Parathyroid adenoma (tissue), 2 donors: ENCODE measurements at regions not wholly inside any gene's neighbourhood (a gene's known extent, or its start where the extent isn't known, plus 50 kb on each side); places are given as distances from the start of the nearest gene placed in this dataset.

Experiments
- H2AFZ ChIP-seq: fragments of 300-600 bp; sonication (generic); one replicate; pipeline ENCODE4 v1.7.0; 2017; ENCODE audit warnings: antibody characterized with exemption, mild to moderate bottlenecking
- H3K27ac ChIP-seq: fragments of 300-600 bp; sonication (generic); one replicate; pipeline ENCODE4 v1.7.0; 2017
- H3K27me3 ChIP-seq: fragments of 300-600 bp; sonication (generic); one replicate; pipeline ENCODE4 v1.7.0; 2017; ENCODE audit warnings: low read length; ENCODE audit not compliant: control insufficient read depth, insufficient read depth
- H3K36me3 ChIP-seq: fragments of 300-600 bp; sonication (generic); one replicate; pipeline ENCODE4 v1.7.0; 2017; ENCODE audit warnings: low read length; ENCODE audit not compliant: control insufficient read depth, insufficient read depth
- H3K4me1 ChIP-seq: fragments of 300-600 bp; sonication (generic); one replicate; pipeline ENCODE4 v1.7.0; 2017; ENCODE audit warnings: control low read depth
- H3K4me2 ChIP-seq: fragments of 300-600 bp; sonication (generic); one replicate; pipeline ENCODE4 v1.7.0; 2017; ENCODE audit warnings: low read length
- H3K4me3 ChIP-seq: fragments of 300-600 bp; sonication (generic); one replicate; pipeline ENCODE4 v1.7.0; 2017; ENCODE audit warnings: low read depth, low read length
- H3K79me2 ChIP-seq: fragments of 300-600 bp; sonication (generic); one replicate; pipeline ENCODE4 v1.7.0; 2017; ENCODE audit warnings: control low read depth
- H3K9ac ChIP-seq: fragments of 300-600 bp; sonication (generic); one replicate; pipeline ENCODE4 v1.7.0; 2017; ENCODE audit warnings: mild to moderate bottlenecking
- H3K9me3 ChIP-seq: fragments of 300-600 bp; sonication (generic); one replicate; pipeline ENCODE4 v1.7.0; 2017; ENCODE audit warnings: low read length; ENCODE audit not compliant: control insufficient read depth
- CTCF ChIP-seq: fragments of 300-600 bp; sonication (generic); IDR thresholded peaks from one replicate; pipeline ENCODE4 v1.7.0; 2017; ENCODE audit warnings: antibody characterized with exemption, mild to moderate bottlenecking
- donor health status: primary hyperparathyroidism.

DNA sequence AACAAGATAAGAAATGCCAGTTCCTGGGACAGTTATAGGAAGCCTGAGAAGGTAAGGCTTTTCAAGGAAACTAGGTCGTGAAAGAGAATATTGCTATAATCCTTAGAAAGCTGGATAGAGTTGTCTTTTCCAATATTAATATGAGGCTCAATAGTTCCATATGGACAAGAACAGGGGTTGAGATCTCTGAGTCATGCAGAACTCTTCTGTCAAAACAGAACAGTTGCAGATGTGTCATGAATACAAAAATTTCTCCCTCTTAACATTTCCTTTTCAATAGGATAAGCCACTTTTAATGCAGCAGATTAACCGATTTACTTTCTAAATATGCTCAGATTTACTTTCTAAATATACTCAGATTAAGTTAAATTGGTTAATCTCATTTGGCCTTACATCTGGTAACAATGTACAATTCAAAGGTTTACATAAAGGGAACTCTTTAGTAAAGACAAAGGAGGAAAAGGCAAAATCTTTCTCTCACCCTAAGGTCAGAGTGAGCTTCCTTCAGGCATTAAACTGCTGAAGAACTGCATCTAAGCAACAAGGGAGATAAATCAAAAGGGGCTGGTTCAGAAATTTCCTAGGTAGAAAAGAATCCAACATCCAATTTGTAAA lies 104.7 kb upstream of the PCDH15 start:
- TF ChIP-seq CTCF: no peak
- Histone ChIP-seq H3K9ac (no peak overlapping the region), H3K36me3 (no peaks in the 10 kb centered on the region), H3K27me3 (no peaks in the 10 kb centered on the region), H2AFZ (no peak overlapping the region), H3K4me1 (no peaks in the 10 kb centered on the region), H3K79me2 (no peaks in the 10 kb centered on the region), H3K9me3 (no peaks in the 10 kb centered on the region), H3K4me3 (no peak overlapping the region), H3K4me2 (no peak overlapping the region), H3K27ac (no peak overlapping the region)

- H2AFZ ChIP-seq: no peak overlapping the region
- H3K9me3 ChIP-seq: no peaks in the 10 kb centered on the region
- H3K4me3 ChIP-seq: no peak overlapping the region
- H3K27ac ChIP-seq: no peak overlapping the region
- H3K79me2 ChIP-seq: no peaks in the 10 kb centered on the region
- H3K4me2 ChIP-seq: no peak overlapping the region
- no peak for TF ChIP-seq CTCF
- no peaks in the 10 kb centered on the region for H3K4me1 ChIP-seq
- no peaks in the 10 kb centered on the region for H3K36me3 ChIP-seq
- no peaks in the 10 kb centered on the region for H3K27me3 ChIP-seq
- H3K9ac ChIP-seq: no peak overlapping the region
These were observed 103.8 kb upstream of the PCDH15 start for GRCh38 chr10:54904833-54905232.

GRCh38 chr10:54903745-54904144 lies 102.7 kb upstream of the PCDH15 start:
- Histone ChIP-seq H3K27me3 (no peaks in the 10 kb centered on the region), H3K9me3 (no peaks in the 10 kb centered on the region), H3K9ac (no peak overlapping the region), H3K4me3 (no peak overlapping the region), H3K4me2 (no peak overlapping the region), H2AFZ (no peak overlapping the region), H3K36me3 (no peaks in the 10 kb centered on the region), H3K27ac (no peak overlapping the region), H3K4me1 (no peaks in the 10 kb centered on the region), H3K79me2 (no peaks in the 10 kb centered on the region)
- TF ChIP-seq CTCF: no peak

- H3K79me2 ChIP-seq: no peaks in the 10 kb centered on the region
- H3K4me3 ChIP-seq: no peak overlapping the region
- no peak overlapping the region for H3K27ac ChIP-seq
- no peaks in the 10 kb centered on the region for H3K4me1 ChIP-seq
- no peak overlapping the region for H3K4me2 ChIP-seq
- no peaks in the 10 kb centered on the region for H3K27me3 ChIP-seq
- no peak for TF ChIP-seq CTCF
- H2AFZ ChIP-seq: no peak overlapping the region
- H3K9ac ChIP-seq: no peak overlapping the region
- H3K36me3 ChIP-seq: no peaks in the 10 kb centered on the region
- H3K9me3 ChIP-seq: no peaks in the 10 kb centered on the region
These were observed 99.6 kb upstream of the PCDH15 start for GRCh38 chr10:54900584-54900983.

- H3K27ac ChIP-seq: no peak overlapping the region
- no peaks in the 10 kb centered on the region for H3K4me1 ChIP-seq
- no peak overlapping the region for H3K4me3 ChIP-seq
- no peak overlapping the region for H3K4me2 ChIP-seq
- no peak overlapping the region for H2AFZ ChIP-seq
- H3K36me3 ChIP-seq: no peaks in the 10 kb centered on the region
- H3K9ac ChIP-seq: no peak overlapping the region
- no peak for TF ChIP-seq CTCF
- H3K27me3 ChIP-seq: no peaks in the 10 kb centered on the region
- H3K9me3 ChIP-seq: no peaks in the 10 kb centered on the region
- H3K79me2 ChIP-seq: no peaks in the 10 kb centered on the region
These were observed 80.0 kb upstream of the PCDH15 start for GRCh38 chr10:54880996-54881395.
